GM21528 (cell line): ENCODE measurements at regions not wholly inside any gene's neighbourhood (a gene's known extent, or its start where the extent isn't known, plus 50 kb on each side); places are given as distances from the start of the nearest gene placed in this dataset.
A peak's percentile ranks its signal among the peaks of the same experiment; 100 is the strongest.
"Not testable (repeated sequence)": the region's sequence is repeated elsewhere in the genome, so short reads cannot be mapped to it uniquely, and the experiment has no call there.

Experiments used
- ATAC-seq: cut with Tn5 transposase; IDR thresholded peaks from one replicate; pipeline ENCODE4 v1.9.1; 2021; ENCODE audit warnings: mild to moderate bottlenecking, moderate library complexity; ENCODE audit not compliant: unreplicated experiment, low FRiP score

DNA sequence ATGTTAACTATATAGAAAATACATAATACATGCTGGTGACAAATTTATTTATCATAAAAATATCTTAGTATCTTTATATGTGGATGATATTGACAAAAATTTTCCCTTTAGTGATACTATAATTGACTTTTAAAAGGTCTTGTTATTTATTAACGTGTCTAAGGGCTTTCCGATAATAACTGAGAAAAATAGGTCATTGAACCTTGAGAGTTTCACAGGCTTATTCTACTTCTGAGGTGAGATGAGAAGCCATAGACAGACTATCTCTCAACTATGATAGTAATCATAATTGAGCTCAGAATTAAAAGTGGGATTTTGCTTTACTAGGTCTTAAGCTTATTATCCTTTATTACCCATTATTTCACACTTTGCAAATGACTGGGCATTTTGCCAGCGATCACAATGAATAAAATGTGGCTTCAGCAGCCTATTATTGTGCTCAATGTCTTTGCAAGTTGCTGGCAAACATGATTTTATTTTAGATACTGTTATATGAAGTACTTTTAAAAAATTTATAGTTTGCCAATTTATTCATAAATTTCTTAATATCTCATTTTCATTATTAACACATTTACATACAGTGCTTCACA is 574.5 kb downstream of the ZWINT start:
- ATAC-seq: no peak

DNA sequence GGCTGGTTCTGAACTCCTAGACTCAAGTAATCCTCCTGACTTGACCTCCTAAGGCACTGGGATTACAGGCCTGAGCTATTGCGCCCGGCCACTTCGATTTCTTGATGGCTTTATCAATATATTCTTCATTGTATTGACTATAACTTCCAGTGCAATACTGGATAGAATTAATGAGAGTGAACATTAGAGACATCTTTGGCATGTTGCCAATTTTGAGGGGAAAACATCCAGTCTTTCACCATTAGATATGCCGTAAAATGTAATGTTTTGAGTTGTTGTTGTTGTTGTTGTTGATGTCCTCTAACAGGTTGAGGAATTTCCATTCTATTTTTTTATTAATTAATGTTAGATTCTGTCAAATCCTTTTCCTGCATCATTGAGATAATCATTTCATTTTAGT is 578.9 kb downstream of the ZWINT start:
- no peak for ATAC-seq

DNA sequence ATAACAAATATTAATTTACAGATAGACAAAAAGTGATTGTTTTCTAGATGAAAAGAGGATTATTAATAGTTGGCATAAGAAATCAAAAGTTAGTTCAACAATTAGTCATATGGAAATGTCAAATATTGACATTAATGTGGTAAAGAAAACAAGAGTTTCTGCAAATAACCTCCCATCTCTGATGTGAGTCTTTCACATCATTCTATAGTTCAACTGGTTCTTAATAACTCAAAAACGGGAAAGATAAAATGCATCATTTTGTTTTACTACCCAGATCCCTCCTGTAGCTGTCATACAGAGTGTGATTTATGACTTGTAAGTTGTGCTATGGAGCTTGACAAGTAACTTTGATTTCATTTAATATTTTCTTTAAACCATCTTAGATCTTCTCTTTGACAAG is 594.8 kb downstream of the ZWINT start:
- no peak for ATAC-seq

DNA sequence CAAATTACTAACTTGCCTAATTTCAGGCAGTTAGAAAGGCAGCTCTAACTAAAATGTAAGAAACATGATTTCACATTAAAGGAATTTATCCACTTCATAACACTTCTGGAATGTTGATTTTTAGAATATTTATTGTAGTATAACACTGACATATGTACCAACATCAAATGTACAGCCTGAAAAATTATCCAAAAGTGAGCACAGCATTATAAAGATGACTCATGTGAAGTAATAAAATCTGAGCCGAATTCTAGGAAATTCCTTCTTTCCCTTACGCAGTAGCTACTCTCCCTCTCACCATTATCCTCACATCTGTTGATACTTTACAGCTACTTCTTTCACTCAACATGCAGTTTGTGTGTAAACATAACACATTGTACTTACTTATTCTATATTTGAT is 610.6 kb downstream of the ZWINT start:
- no peak for ATAC-seq

DNA sequence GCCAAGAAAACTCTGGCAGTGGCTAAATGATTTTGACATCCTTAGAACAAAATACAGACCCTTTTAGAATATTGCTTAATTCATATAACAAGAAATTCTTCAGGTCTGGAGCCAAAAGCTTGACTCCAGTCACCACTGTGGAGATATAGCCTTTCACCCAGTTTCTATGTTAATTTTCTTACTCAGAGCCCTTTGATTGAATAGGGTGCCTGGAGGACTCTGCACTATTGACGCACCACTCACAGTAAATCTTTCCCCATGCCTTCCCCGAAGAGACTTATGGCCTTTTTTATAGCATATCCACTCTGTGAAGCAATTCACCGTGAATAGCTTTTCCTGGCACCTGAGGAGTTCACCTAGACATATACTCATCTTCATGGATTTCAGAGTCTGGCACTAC is 613.8 kb downstream of the ZWINT start:
- no peak for ATAC-seq

DNA sequence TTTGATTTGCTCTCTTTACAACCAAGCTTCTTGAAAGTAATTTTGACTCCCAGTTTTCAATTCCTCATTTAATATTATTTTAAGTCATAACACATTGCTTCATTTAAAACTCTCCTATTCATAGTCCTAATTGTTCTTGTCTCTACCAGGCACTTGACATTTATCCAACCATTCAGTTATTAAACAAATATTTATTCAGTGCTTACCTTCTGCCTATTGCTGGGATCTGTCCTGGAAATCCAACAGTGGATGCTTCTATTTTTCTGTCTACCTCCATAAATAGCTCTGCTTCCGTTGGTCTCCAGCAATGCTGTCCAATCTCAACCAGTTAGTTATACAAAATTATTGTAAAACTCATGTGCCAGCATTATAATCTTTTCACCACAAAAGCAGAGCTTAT is 615.1 kb downstream of the ZWINT start:
- ATAC-seq: no peak

DNA sequence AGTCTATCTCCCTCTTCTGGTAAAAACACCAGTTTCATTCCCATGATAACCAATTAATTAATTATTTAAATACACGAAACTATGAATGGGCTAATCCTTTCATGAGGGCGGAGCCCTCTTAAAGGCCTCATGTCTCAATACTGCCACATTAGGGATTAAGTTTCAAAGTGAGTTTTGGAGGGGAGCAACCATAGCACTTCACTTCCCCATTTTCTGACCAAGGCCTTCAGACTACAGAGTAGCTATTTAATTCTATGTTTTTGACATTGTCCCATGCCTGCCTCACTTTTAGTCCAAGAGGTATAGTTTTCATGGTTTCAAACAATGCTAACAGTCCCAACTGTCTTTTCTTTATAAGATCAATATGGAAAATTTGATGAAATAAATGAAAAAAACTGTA is 618.6 kb downstream of the ZWINT start:
- ATAC-seq: no peak

DNA sequence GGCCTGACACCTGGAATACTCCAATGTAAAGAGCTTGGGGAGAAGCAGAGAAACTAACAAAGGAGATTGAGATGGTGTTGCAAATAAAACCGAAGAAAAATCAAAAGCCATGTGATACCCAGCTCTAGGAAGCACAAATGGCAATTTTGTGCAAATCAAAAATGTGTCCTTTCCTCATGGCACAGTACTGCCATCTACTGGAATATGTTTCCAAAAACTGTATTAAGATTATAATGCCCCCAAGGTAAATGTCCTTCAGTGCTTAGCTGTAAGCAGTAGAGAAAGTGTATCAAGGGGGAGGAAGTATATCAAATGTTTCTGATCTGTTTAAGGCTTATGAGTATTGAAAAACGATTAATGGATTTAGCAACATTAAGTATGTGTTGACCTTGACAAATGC is 620.3 kb downstream of the ZWINT start:
- ATAC-seq: not testable (repeated sequence)

DNA sequence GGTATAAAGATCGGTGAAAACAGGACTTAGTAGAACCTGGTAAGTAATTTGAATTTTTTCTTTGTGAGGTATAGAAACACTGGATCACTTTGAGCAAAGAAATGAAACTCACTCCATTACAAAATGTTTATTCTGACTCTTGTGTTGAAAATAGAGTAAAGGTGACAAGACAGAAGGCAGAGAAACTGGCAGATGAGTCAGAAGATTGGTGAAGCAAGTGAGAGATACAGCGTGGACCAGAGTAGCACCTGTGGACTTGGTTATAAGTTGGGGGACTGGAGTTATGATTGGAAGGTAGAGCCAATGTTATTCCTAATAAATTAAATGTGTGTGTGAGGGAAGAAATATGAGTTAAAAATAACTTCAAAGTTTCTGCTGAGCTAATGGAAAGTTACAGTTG is 620.9 kb downstream of the ZWINT start:
- ATAC-seq: no peak

DNA sequence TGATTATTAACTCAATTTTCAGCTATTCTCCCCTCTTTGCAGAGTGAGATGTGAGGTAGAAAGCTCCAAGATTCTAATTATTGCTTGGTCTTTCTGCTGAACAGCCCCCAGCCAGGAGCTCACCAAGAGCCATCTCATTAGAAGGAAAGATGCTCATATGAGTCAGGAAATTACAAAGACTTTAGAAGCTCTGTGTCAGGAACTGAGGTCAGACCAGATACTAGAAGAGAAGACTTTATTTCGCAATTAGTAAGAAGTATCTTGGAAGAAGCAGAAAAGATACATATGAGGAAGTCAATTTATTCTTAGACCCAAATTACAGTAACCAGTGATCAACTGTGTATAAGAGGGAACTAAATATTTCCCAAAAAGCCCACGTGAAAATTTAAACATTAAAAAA is 626.9 kb downstream of the ZWINT start:
- ATAC-seq: no peak

DNA sequence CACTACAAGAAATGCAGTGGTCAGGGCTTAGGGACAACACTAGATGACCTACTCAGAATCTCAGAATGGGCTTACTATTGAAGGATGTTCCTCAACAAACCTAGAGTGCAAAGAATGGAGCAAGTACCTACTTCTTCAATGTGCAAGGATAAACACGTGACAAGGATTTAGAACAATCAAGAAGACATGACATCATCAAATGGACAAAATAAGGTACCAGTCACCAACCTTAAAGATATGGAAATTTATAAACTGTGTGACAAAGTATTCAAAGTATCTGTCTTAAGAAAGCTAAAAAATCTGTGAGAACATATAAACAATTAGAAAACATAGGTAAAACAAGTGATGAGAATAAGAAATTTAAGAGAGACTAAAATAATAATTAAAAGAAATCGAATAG is 656.1 kb downstream of the ZWINT start:
- no peak for ATAC-seq

DNA sequence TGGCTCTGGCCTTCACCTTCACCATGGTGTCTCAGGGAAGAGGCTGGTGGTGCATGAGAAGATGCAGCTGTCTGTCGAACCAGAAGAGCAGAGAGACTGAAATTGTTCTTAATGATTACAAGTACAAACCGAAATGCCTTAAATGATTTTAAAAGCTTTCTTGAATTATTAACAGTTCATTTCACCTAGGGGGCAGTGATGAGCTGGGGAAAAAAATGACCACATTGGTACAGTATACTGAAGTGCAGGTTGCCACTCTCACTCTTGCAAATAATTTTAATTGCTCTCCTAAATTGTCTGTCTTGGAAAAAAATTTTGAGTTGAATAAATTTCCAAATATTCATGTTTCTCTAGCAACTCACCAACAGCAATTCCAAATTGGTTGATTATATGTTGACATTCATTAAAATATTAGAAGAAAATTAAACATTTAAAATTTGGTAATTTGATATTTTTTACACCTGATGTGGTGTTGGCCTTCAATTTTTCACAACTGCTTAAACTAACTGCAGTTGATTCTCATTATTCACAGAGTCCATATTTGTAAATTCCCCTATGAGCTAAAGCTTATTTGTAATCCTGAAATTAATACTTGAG is 692.6 kb downstream of the ZWINT start:
- no peak for ATAC-seq

DNA sequence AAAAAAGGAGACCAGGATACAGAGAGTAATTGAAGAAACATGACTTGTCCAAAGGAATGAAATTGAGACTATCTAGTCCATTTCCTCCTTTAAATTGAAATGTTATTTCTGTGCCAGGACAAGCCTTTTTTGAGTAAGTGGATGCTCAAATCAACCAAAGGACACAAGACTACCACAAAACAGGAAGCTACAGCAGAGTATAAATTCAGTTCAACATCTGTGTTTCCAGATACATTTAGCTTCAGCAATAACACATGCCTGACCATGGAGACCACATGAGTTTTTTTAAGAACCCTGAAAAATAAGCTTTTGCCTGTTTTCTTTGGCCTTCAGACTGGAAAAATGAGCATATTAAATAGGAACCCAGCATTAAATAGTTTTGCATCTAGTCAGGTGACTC is 707.5 kb downstream of the ZWINT start:
- no peak for ATAC-seq

DNA sequence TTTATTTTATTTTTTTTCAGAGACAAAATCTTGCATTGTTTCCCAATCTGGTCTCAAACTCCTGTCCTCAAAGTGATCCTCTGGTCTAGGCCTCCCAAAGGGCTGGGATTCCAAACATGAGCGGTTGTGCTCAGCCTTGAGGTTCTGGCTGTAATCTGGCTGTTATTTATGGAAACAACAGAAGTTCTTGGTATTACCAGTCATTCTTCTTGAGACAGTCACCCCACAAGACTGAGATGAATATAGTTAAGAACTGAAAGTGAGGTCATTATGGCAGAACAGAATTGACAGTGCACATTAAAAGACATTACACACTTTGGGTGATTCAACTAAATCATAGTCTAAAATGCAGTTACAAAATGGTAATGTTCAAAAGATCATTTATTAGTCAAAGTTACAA is 719.5 kb downstream of the ZWINT start:
- ATAC-seq: no peak

DNA sequence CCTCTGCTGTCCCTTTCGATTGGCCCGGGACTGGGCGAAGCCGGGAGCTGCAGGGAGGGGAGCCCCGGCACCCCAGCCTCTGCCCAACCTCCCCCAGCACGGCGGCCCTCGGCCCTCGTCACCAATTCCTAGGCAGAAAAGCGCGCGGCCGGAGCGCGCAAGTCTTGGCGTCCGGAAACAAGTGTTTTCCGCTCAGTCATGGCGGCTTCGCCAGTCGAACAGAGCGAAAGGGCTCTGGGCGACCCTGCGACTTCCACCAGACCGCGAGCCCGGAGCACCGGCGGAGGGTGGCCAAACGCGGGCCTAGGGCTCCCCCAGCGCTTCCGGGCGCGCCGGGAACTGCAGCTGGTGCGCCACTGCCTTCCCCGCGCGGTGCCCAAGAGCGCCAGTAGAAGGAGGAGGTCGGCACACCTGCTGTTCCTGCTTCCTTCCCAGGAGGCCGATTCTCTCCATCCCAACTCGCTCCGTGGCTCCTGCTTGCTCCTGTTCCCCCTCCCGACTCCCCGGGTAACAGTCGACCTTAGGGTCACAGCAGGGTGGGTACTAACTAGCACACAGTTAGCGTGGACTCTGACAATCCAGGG is 729.9 kb downstream of the ZWINT start:
- ATAC-seq: peak; percentile 89

DNA sequence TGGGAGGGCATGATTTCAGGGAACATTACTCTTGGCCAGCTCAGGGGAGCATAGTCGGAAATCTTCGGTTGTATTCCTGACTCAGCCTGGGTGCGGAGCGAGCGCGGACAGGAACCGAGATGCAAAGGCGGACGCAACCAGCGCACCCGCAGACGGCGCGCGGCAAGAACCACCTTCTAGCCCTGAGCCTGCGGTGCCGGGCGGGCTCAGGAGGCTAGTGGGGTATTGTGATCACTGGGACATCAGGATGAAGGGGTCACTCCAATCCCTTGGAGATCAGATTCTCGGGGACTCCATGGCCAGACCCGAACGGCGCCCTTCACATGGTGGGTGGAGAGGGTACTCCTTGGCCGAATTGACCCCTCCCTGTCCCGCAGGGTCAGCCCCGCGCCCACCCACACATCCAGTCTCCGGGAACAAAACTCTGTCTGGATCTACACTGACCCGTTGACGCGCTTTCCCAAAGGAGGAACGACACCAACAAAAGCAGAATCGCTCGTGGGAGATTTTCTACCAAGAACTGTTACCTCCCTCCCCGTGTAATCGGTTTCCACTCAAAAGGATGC is 730.5 kb downstream of the ZWINT start:
- ATAC-seq: no peak

DNA sequence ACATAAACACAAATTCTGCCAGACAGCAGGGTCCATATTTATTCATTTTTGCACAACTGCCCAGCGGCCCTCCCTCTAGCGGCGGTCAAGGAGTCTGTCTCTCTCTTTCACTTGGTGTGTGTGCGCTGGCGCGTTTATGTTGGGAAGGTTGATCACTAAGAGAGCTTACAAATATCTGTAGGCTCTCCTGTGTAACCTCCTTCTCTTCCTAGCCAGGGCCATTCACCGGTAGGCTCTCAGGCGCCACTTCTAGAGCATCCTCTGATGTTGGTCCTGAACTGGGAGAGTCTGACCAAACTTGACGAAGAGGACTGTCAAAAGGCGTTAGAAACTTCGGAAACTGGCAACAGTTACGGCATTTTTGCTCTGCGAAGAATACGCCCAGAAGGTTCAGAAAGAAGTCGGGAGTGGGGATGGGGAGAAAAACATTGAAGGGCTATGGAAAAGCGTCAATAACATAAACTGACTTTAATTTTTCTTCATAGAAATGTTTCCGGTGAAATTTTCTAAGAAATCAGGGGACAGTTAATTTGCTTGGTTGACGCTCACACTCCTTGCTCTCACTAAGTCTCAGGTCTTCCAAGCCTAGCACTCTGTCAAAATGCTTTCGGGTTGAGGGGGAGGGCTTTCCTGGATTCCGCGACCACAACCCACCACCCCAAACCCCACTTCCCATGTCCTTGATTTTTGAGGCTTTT is 731.1 kb downstream of the ZWINT start:
- ATAC-seq: no peak

DNA sequence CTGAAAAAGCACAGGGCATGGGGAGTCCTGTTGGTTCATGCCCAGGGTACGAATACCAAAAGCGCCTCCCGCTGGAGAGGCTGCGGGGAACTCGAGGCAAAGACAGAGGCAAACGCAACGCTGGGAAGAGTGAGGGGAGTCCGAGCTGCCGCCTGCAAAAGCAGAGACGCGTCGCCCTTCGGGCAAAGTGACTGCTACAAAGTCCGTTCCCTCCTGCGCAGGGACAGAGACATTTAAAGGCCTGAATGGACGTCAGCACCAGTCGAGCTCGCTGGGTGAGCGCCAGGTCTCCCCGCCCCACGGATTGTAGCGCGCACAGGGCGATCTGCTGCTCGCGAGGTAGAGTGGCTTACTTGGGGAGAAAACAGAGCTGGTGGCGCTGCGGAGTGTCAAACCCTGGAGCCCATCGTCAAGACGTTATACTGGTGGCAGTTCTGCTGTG is 732.8 kb downstream of the ZWINT start:
- no peak for ATAC-seq

DNA sequence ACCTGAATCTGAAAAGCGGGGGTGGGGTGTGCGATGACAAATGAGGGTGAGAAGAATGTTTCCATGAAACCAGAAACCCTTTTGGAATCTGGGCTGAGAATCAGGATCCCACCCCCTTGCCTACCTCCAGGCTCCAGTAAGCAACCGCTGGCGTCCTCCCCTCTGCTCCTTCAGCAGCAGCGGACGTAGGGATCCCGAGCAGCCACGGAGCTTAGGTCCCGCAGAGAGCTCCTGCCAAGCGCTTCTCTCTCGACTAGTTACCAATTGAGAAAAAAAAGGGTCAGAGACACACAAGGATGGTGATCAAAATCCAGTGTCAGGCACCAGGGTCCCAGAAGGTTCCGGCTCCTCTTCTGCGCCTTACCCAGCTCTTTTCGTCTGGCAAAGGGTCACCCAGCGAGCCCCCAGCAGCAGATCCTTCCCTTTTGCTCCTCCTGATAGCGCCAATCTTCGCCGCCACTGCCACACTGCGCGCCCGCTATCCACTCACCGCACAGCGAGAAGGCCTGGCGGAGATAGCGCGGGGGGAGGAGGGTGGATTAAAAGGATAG is 733.5 kb downstream of the ZWINT start:
- ATAC-seq: no peak

DNA sequence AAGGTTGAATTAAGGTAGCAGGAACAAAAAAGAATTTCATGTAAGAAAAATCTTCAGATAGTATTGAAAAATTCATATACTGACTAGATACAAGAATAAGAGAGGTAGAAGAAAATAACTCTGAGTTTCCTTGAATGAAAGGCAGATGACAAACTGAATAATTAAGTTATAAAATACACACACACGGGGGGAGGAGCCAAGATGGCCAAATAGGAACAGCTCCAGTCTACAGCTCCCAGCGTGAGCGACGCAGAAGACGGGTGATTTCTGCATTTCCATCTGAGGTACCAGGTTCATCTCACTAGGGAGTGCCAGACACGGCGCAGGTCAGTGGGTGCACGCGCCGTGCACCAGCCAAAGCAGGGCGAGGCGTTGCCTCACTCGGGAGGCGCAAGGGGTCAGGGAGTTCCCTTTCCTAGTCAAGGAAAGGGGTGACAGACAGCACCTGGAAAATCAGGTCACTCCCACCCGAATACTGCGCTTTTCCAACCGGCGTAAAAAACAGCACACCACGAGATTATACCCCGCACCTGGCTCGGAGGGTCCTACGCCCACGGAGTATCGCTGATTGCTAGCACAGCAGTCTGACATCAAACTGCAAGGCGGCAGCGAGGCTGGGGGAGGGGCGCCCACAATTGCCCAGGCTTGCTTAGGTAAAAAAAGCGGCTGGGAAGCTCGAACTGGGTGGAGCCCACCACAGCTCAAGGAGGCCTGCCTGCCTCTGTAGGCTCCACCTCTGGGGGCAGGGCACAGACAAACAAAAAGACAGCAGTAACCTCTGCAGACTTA is 759.2 kb downstream of the ZWINT start:
- not testable (repeated sequence) for ATAC-seq
